Myocyte (in vitro differentiated cells): ENCODE measurements at regions not wholly inside any gene's neighbourhood (a gene's known extent, or its start where the extent isn't known, plus 50 kb on each side); places are given as distances from the start of the nearest gene placed in this dataset.

Experiments
- DNase-seq: peaks from one replicate; pipeline ENCODE4 v3.0.0-alpha.2; 2012; ENCODE audit warnings: low read depth

DNA sequence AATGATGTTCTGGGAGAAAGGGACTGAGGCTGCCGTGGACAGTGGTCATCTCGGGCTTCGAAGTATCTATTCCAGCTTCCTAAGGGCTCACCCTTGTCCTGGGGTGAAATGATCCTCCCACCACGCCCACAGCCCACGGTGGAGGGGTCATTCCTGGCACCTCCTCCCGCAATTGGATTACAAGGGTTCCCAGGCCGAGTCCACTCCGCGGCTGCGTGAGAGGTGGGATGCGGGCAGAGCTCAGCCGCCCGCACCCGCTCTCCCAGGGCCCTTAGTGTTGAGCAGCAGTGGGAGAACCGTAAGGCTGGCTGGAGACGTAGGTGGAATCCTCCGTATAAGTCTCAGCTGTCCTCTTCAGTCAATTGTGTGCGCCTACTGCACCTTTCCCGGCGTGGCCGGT lies 273.3 kb upstream of the ADAMTS16 start:
- DNase-seq = no peak

DNA sequence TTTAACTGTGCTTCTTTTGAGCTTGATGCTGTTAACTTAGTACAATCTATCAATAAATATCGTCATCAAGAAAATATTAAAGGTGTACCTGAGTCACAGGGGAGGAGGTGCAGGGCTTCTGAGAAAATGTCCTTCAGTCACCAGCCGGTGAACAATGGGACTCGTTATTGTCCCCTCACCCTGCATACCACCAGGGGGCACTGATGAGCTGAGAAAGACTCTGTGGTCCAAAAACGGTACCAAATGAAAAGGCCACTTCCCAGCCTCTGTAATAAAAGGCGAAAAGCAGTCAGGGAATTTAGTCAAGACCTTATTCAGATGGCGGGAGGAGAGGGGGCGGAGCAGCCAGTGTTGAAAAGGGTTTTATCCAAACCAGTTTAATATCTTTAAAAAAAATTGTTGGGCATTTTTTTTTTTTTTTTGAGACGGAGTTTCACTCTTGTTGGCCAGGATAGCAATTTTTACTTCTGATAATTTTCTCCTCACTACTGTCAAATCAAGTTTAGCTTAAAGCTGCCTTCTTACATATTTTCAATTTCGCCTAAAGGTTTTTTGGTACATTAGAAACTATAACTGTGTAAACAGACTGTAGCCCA lies 271.9 kb upstream of the ADAMTS16 start:
- peak; percentile 48 for DNase-seq

DNA sequence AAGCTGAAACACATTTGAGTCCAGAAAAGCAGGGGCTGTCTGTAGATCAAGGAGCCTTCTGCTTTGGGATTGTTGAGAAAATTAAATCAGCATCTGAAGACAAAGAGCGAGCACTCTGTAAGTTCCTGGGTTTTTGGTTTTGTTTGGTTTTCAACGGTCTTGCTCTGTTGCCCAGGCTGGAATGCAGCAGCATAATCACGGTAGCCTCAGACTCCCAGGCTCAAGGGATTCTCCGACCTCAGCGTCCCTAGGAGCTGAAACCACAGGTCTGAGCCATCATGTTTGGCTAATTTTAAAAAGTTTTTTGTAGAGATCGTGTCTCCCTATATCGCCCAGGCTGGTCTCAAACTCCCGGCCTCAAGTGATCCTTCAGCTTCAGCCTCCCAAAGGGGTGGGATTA lies 266.5 kb upstream of the ADAMTS16 start:
- DNase-seq = no peak

DNA sequence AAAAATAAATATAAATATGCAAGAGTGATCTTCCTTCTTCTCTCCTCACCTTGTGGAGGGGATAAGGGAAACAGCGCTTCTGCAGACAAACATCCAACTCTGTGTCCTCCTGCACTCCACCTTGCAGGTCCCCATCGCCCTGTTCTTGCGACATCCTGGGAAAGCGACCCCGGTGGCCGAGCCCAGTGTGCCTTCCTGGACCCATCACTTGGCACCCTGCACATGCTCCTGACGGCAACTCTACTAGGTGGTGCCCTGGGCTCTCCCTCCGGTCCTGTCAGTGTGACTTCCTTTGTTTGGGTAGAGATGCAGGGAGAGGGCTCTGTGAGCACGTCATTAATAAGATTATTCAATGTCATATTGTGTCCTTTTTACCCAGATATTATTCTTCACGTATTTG lies 266.0 kb upstream of the ADAMTS16 start:
- no peak for DNase-seq

DNA sequence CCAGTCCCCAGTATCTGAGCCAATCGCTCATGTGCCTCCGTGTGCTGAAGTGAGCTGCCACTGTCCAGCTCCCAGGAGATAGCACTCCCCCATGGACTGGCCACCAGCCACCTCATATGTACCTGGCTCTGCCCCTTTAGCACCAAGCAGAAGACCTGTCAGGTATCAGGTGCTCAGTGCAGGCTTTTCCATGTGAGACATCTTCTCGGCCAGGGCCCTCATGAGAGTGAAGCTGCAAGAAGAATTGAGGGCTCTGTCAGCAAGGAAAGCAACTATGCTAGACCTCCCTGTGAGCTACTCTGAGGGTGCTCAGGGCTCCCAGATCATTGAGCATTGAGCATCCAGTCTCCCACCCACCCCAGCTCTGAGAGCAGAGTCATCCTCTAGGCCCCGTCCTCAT lies 264.2 kb upstream of the ADAMTS16 start:
- no peak for DNase-seq

DNA sequence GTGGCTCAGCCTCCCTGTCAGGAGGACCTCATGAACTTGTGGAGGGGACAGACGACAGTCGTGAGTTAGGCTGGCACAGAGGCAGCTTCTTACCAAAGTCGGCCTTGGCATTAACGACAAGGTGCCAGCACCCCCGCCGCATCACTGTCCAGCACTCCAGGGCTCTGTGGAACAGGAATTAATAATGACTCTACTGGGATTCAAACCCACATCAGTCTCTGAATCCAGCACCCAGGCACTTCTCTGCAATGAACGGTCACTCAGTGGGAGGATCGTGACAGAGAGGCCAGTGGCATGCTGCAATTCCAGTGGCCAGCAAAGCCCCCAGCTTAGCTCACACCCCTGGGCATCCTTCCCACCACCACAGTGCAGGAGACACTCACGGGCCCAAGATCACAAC lies 263.3 kb upstream of the ADAMTS16 start:
- no peak for DNase-seq

DNA sequence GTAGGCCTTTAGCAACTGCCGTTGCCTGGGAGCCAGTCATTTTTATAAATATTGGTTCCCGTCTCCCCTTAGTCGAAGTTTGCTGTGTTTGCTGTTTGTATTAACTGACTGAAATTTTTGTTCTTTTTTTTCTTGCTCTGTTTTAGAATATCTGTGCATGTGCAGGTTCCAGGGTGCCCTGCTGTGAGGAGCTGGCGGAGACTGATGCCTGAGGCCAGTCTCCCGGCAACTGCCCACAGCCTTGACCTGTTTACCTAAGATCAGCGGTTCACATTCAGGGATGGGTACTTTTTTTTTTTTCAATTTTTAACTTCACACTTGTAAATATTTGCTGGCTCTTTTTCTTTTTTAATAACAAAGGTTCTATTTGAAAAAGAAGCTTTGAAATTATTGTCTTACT lies 262.6 kb upstream of the ADAMTS16 start:
- DNase-seq = no peak

DNA sequence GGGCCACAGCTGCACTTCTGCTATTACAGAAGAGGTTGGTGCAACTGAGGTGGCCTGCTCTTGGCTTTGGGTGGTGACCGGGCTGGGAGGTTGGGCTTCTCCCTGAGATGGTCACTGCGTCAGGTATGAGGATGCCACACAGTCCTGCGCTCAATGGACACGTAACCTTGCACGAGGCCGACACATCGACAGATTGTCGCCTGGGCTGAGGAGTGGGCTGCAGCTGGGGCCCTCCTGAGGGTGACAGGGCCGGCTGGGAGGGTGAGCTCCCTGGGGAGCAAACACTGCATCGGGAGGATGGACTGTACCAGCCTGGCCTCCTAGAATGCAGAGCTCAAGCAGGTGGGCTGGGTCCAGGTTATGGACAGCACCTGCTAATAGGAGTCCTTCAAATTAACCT lies 261.1 kb upstream of the ADAMTS16 start:
- DNase-seq = no peak

DNA sequence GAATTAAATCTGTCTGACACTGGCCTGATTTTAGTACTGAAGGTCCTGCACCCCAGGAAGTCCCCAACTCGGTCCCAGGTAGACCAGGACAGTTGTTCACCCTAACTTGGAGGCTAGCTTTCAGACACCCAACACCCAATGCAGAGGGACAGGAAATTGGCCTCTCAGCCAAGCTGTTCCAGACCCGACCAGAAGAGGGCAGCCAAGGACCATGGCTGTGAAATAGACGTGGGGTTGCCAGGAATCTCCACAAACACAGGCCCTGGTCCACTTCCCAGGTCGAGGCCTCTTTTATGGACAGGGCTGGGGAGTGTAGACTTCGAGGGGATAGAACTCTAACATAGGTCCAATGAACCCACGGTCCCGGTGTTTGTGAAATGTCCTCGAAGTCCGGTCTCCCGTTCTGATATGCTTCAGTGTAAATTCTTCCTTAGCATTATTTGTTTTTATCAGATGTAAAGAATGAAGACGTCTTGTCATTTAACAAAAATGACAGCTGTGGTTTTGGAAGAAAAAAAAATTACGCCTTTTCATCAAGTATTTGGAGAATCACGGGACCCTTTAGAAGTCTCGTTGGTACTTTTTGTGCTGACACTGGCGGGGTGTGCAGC lies 260.3 kb upstream of the ADAMTS16 start:
- DNase-seq = peak; percentile 70

DNA sequence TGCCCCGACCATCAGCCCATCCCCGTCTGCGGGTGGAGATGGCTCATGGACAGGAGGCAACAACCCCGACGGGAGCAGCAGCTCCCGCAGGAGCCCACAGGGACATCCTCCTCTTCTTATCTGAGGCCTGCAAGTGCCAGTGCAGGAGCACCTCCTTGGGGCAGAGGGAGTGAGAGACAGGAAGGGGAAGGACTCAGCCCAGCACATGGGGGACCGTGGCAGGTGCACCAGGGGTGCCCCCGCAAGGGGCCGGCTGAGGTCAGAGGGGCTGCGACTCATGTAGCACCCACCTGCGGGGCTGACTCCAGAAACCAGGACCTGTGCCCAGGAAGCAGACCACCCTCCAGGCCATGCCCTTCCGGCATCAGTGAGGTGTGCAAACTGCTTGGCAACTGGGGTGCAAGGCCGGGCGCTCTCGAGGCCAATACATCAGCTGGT lies 259.8 kb upstream of the ADAMTS16 start:
- DNase-seq = no peak

DNA sequence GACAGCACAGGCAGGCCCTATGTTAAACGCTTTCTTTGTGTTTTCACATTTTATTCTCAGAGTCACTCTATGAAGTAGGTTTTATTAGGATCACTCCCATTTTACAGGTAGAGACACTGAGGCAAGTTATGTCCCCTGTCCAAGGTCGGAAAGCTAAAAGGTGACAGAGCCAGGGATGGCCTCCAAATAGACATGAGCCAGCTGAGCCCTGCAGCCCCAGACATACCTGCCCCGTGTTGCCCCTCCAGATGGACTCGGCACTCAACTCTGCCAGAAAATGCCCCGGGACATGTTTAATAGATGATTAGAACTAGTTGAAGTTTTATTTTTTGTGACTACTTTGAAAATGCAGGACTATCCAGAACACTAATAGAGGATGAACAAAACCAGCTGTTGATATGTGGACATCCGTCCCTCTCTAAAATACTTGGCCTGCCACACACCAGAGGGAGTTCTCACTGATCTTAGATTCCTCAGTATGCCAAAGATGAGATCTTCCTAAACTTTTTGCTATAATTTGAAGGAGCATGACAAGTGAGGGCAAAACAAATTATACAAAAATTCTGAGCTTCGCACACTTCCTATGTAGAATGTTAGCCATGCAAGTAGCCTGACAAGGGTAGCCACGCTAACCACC lies 258.6 kb upstream of the ADAMTS16 start:
- no peak for DNase-seq

DNA sequence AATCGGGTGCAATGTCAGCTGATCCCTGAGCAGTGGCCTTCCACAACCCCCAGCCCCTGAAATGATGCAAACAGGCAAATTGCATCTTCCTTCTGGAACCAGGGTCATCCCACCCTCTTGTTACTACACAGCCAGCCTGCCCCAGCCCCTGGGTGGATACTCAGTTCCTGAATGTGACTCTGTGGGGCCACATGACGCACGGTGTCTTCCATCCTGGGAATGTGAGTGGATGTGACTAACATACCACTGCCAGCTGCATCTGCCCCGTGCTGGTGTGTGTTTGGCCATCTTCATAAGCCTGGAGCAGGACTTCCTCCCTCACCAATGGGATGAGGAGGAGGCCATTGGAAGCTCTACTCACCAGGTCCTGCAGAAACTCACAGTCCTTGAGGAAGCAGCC lies 257.9 kb upstream of the ADAMTS16 start:
- DNase-seq = peak; percentile 4

DNA sequence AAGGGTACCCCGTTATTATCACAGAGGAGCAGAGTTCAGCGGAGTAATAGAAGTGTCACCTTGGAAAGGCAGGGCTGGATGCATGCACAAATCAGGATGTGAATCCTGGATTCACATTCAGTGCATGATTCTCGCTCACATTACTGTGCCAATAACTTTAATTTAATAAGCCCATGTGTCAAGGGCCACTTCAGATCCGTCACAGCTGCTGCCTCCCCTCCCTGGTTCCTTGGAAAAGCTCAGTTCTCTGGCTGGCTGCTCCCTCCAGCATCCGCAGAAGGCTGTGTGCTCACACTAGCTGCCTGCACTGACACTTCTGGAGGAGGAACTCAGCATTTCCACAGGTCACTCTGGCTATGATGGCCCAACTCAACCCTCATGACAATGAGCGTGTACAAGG lies 256.8 kb upstream of the ADAMTS16 start:
- DNase-seq = no peak

DNA sequence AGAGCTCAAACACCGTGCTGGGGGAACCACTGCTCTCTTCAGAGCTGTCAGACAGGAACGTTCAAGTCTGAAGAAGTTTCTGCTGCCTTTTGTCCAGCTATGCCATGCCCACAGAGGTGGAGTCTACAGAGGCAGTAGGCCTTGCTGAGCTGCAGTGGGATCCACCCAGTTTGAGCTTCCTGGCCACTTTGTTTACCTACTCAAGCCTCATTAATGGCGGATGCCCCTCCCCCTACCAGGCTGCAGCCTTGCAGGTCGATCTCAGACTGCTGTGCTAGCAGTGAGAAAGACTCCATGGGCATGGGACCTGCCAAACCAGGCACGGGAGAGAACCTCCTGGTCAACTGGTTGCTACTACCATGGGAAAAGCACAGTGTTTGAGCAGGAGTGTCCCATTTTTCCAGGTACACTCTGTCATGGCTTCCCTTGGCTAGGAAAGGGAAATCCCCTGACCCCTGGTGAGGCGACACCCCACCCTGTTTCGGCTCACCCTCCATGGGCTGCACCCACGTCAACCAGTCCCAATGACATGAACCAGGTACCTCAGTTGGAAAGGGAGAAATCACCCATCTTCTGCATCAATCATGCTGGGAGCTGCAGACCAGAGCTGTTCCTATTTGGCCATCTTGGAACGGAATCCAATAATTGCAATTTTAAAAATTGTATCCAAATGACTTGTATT lies 246.9 kb upstream of the ADAMTS16 start:
- DNase-seq = no peak

DNA sequence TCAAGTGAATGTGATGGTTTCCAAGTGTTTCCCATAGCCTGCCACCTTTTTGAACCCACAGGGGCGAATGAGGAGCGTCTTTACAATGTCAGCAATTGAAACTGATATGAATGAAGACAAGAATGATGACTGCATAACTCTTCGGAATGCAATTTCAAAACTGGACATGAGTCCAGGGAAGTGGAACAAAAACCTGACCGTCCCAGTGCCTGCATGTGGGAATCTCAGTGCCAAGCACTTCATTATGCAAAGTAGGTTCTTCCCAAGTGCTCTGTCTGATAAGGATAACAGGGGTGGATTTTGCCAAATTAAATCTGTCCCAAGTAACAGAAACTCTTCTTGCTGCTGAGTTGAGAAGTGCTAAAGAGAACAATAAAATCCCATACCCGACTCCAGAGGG lies 243.8 kb upstream of the ADAMTS16 start:
- no peak for DNase-seq

DNA sequence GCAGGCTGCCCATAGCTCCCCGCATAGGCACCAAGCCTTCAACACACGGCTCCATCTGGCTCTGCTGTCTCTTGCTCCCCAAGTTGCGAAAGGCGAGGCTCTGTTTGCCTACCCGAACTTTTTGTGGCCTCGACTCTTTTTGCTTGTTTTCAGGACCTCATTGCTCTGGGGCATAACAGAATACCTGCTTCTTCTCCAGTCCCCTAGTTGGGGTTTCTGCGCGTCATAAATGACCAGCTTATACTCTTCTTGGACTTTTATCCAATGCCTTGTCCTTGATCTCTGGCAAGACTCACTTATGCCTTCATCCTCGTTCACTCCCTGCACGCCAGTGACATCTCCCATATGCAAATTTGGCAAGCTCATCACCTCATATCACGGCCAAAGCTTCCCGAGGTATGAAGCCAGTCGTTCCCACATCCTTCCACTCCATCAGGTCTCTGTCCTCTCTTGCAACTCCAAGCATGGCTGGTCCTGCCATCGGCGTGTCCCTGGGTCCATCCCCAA lies 238.8 kb upstream of the ADAMTS16 start:
- DNase-seq = no peak

DNA sequence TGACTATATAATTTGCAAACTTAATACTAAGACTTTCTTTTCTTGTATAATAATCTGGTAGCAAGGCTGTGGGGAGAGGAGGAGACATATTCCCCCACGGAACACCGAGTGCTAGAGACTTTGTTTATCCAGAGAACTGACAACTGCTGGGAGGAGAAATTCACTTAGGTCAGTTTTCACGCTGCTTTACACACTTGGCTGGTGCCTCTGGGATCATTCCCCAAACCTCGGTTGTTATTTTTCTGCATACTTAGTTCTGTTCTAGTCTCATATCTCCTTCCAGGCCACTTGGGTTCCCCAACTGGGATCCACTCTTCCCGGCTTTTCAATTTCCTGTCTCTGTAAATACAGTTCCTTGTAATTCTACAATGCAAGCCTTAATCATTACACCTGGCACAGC lies 238.2 kb upstream of the ADAMTS16 start:
- no peak for DNase-seq

DNA sequence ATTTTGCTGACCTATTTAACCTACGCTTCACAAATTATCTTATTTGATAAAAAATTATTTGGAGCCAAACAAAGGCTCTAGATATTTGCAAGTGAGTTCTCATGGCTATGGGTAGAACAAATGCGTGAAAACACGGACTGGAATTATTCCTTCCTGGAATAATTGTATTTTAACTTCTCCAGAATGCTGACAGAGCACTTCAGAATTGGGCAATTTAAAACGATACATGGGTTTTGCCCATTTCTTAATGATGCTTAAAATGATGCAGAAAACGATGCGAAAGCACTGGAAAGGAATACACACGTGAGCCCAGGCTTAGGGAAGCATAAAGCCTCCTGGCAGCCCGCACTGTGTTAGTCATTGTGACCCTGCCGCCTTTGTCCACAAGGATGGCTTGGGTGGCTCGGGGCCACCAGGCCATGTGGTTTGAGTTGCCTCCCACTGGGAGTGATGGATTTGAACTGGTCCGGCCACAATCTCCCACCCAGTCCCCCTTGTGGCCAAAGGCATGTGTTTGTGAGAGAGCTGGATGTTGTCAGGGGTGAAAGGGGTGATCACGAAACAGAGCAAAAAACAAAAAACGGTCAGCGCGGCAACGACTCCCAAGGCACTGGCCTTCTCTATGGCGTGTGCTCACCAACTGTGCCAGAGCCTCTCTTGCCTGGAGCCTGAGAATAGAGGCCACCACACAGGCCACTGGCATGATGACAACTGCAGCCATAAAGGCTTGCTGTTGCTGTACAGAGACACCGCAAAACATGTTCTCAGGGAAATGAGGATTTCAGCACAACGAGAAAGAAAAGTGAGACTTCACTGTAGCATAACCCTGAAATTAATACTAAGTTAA lies 234.2 kb upstream of the ADAMTS16 start:
- DNase-seq = peak; percentile 22

DNA sequence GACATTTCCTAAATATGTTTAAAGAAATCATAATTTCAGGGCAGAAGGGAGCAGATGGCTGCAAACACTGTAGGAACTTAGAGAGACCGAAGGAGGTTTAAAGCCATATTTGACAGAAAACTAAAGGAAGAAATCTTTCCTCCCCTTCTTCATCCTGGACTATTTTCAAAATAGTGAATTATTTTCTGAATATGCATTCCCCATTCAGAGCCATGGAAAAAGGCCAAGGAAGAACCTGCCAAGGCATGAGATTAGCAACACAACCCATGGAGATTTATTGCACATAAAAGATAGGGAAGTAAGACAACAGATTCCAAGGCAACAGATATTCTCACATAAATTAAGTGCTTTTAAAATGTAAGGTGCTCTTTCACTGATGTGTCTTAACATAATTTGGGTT lies 233.3 kb upstream of the ADAMTS16 start:
- DNase-seq = no peak

DNA sequence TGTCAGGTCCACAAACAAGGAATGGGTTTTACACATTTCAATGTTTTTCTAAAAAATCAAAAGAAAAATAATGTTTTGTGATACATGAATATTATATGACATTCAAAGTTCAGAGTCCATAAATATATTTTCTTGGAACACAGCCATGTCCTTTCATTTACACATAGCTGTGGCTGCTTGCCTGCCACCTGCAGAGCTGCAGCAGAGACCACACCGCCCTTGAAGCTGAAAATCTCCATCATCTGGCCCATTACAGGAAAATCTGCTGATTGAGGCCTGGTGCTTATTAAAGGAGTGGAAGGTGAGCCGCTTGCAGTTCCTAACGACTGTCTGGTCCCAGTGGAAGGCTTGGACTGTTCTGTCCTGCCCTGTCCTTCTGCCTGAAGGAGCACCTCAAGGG lies 232.6 kb upstream of the ADAMTS16 start:
- no peak for DNase-seq

DNA sequence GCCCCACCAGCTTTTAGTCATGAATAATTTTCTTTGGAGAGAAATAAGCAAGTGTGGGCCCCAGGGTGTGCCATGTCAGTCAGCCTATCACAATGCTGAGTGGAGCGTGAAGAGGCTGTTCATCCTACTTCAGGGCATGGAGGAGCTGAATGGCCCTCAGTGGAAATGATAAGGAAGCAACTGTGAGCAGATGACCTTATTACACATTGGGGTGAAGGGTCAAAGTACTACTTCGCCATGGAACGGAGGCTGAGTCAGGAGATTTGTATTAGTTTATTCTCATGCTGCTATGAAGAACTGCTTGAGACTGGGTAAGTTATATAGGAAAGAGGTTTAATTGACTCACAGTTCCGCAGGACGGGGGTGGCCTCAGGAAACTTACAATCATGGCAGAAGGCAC lies 231.0 kb upstream of the ADAMTS16 start:
- no peak for DNase-seq
